ENCODE measurements at regions not wholly inside any gene's neighbourhood (a gene's known extent, or its start where the extent isn't known, plus 50 kb on each side); places are given as distances from the start of the nearest gene placed in this dataset.

- Histone ChIP-seq H3K4me3 (ENCODE audit: low read depth, low read length) (no peak overlapping the region), H3K36me3 (ENCODE audit: control insufficient read depth, insufficient read depth, low read length) (no peaks in the 10 kb centered on the region), H3K4me1 (peaks cover 12% of the 10 kb centered on the region), H3K27me3 (replicated peaks; ENCODE audit: control insufficient read depth, insufficient read depth, low read length) (no peaks in the 10 kb centered on the region), H3K9me3 (peaks cover 5% of the 10 kb centered on the region; the same call in 1 of the 2 replicates)
- intact Hi-C loops (cut with micrococcal nuclease; ENCODE audit: unreplicated experiment): no loop called here
- TF ChIP-seq, protein P1, sequence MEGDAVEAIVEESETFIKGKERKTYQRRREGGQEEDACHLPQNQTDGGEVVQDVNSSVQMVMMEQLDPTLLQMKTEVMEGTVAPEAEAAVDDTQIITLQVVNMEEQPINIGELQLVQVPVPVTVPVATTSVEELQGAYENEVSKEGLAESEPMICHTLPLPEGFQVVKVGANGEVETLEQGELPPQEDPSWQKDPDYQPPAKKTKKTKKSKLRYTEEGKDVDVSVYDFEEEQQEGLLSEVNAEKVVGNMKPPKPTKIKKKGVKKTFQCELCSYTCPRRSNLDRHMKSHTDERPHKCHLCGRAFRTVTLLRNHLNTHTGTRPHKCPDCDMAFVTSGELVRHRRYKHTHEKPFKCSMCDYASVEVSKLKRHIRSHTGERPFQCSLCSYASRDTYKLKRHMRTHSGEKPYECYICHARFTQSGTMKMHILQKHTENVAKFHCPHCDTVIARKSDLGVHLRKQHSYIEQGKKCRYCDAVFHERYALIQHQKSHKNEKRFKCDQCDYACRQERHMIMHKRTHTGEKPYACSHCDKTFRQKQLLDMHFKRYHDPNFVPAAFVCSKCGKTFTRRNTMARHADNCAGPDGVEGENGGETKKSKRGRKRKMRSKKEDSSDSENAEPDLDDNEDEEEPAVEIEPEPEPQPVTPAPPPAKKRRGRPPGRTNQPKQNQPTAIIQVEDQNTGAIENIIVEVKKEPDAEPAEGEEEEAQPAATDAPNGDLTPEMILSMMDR (IDR thresholded peaks at IDR 0.05; ENCODE audit: insufficient read depth in 1 of 2, low read depth in 1 of 2, low read length in 1 of 2, severe bottlenecking in 1 of 2, unreplicated experiment in 1 of 2): no peak
- H3K27me3 Mint-ChIP-seq (ENCODE audit: insufficient read depth, unreplicated experiment): no peaks in the 10 kb centered on the region
- ChIA-PET POLR2A (no interaction called here), CTCF (no interaction called here)
- no peak overlapping the region for H3K4me3 Mint-ChIP-seq (ENCODE audit: unreplicated experiment)
- no peaks in the 10 kb centered on the region for H3K36me3 Mint-ChIP-seq (ENCODE audit: insufficient read depth, unreplicated experiment)
- no peak overlapping the region for H3K27ac Mint-ChIP-seq (ENCODE audit: unreplicated experiment)
- DNase-seq: no peak
- no peaks in the 10 kb centered on the region for H3K9me3 Mint-ChIP-seq (ENCODE audit: unreplicated experiment)
- no TSS peak for BruUV-seq (replicated peaks)
- peaks cover 4% of the 10 kb centered on the region for H3K4me1 Mint-ChIP-seq (ENCODE audit: low read depth, unreplicated experiment)
Measured at GRCh38 chr3:69446402-69447072, 60.6 kb upstream of the FRMD4B start.

- H3K9me3 Mint-ChIP-seq (ENCODE audit: unreplicated experiment): no peaks in the 10 kb centered on the region
- CTCF ChIA-PET: no interaction called here
- H3K4me3 Mint-ChIP-seq (ENCODE audit: unreplicated experiment): no peak overlapping the region
- no peaks in the 10 kb centered on the region for H3K36me3 ChIP-seq (ENCODE audit: control insufficient read depth, insufficient read depth, low read length)
- DNase-seq: no peak
- peaks cover 5% of the 10 kb centered on the region; the same call in 1 of the 2 replicates for H3K9me3 ChIP-seq
- intact Hi-C loops (cut with micrococcal nuclease; ENCODE audit: unreplicated experiment): no loop called here
- no peaks in the 10 kb centered on the region for H3K27me3 Mint-ChIP-seq (ENCODE audit: insufficient read depth, unreplicated experiment)
- BruUV-seq (replicated peaks): no TSS peak
- no peak overlapping the region for H3K4me3 ChIP-seq (ENCODE audit: low read depth, low read length)
- H3K4me1 ChIP-seq: peaks cover 17% of the 10 kb centered on the region
- no peaks in the 10 kb centered on the region for H3K27me3 ChIP-seq (replicated peaks; ENCODE audit: control insufficient read depth, insufficient read depth, low read length)
- peaks cover 7% of the 10 kb centered on the region for H3K4me1 Mint-ChIP-seq (ENCODE audit: low read depth, unreplicated experiment)
- TF ChIP-seq, protein P1 (IDR thresholded peaks at IDR 0.05; ENCODE audit: insufficient read depth in 1 of 2, low read depth in 1 of 2, low read length in 1 of 2, severe bottlenecking in 1 of 2, unreplicated experiment in 1 of 2): no peak
- POLR2A ChIA-PET: no interaction called here
- H3K36me3 Mint-ChIP-seq (ENCODE audit: insufficient read depth, unreplicated experiment): no peaks in the 10 kb centered on the region
- no peak overlapping the region for H3K27ac Mint-ChIP-seq (ENCODE audit: unreplicated experiment)
Measured at GRCh38 chr3:69445498-69445897, 59.6 kb upstream of the FRMD4B start.

- no peak overlapping the region for H3K4me3 ChIP-seq (ENCODE audit: low read depth, low read length)
- Mint-ChIP-seq H3K27me3 (ENCODE audit: insufficient read depth, unreplicated experiment) (no peaks in the 10 kb centered on the region), H3K4me3 (ENCODE audit: unreplicated experiment) (no peak overlapping the region), H3K36me3 (ENCODE audit: insufficient read depth, unreplicated experiment) (no peaks in the 10 kb centered on the region), H3K27ac (ENCODE audit: unreplicated experiment) (no peak overlapping the region), H3K4me1 (ENCODE audit: low read depth, unreplicated experiment) (peaks cover 7% of the 10 kb centered on the region), H3K9me3 (ENCODE audit: unreplicated experiment) (no peaks in the 10 kb centered on the region)
- H3K9me3 ChIP-seq: peaks cover 5% of the 10 kb centered on the region; the same call in 1 of the 2 replicates
- H3K27me3 ChIP-seq (replicated peaks; ENCODE audit: control insufficient read depth, insufficient read depth, low read length): no peaks in the 10 kb centered on the region
- H3K36me3 ChIP-seq (ENCODE audit: control insufficient read depth, insufficient read depth, low read length): no peaks in the 10 kb centered on the region
- DNase-seq: no peak
- POLR2A ChIA-PET: no interaction called here
- peaks cover 17% of the 10 kb centered on the region for H3K4me1 ChIP-seq
- intact Hi-C loops (cut with micrococcal nuclease; ENCODE audit: unreplicated experiment): no loop called here
- TF ChIP-seq, protein P1 (IDR thresholded peaks at IDR 0.05; ENCODE audit: insufficient read depth in 1 of 2, low read depth in 1 of 2, low read length in 1 of 2, severe bottlenecking in 1 of 2, unreplicated experiment in 1 of 2): no peak
- CTCF ChIA-PET: no interaction called here
- no TSS peak for BruUV-seq (replicated peaks)
Measured at GRCh38 chr3:69445024-69445423, 59.1 kb upstream of the FRMD4B start.
